ENCODE measurements at regions not wholly inside any gene's neighbourhood (a gene's known extent, or its start where the extent isn't known, plus 50 kb on each side); places are given as distances from the start of the nearest gene placed in this dataset.

DNA sequence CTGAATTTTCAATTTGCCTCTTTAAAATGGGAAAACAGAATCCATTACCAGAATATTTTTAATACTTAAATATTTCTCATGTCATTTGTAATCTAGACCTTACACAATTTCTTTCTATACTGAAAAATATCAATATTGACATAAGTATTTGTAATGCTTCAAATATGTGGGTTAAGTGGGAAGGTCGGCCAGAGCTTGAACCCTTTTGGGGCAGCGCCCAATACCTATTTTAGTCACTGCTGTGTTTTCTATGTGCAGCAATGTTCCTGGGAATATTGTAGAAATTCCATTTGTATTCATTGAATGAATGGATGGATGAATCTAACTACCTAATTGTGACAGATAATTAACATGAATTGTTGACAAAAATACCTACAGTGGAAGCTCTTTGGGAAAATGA, 459.7 kb upstream of the ZNF717 start:
- H3K4me1 ChIP-seq (replicated peaks; ENCODE audit: insufficient read depth), result no peaks in the 10 kb centered on the region
- H4K20me1 ChIP-seq (ENCODE audit: insufficient read depth), result no peaks in the 10 kb centered on the region
- H3K9me3 ChIP-seq (ENCODE audit: insufficient read depth, low read depth), result no peaks in the 10 kb centered on the region
- CTCF ChIA-PET, result no interaction called here
- TF ChIP-seq, protein P1, sequence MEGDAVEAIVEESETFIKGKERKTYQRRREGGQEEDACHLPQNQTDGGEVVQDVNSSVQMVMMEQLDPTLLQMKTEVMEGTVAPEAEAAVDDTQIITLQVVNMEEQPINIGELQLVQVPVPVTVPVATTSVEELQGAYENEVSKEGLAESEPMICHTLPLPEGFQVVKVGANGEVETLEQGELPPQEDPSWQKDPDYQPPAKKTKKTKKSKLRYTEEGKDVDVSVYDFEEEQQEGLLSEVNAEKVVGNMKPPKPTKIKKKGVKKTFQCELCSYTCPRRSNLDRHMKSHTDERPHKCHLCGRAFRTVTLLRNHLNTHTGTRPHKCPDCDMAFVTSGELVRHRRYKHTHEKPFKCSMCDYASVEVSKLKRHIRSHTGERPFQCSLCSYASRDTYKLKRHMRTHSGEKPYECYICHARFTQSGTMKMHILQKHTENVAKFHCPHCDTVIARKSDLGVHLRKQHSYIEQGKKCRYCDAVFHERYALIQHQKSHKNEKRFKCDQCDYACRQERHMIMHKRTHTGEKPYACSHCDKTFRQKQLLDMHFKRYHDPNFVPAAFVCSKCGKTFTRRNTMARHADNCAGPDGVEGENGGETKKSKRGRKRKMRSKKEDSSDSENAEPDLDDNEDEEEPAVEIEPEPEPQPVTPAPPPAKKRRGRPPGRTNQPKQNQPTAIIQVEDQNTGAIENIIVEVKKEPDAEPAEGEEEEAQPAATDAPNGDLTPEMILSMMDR (conservative IDR thresholded peaks at IDR 0.05), result no peak
- TF ChIP-seq EZH2 (IDR thresholded peaks at IDR 0.05; ENCODE audit: low read depth), result no peak
- H2AFZ ChIP-seq, result no peak overlapping the region
- no peaks in the 10 kb centered on the region for H3K9me2 ChIP-seq (ENCODE audit: insufficient read depth)
- H3K79me2 ChIP-seq (ENCODE audit: low read depth), result no peaks in the 10 kb centered on the region
- no peak overlapping the region for H3K27ac ChIP-seq
- H3K4me3 ChIP-seq, result no peak overlapping the region
- no TSS peak for BruUV-seq (replicated peaks)
- no peak overlapping the region for H3K4me2 ChIP-seq
- intact Hi-C loops (cut with micrococcal nuclease; ENCODE audit: unreplicated experiment), result no loop called here
- no peak for DNase-seq
- H3F3A ChIP-seq (ENCODE audit: insufficient read depth, low read depth), result no peaks in the 10 kb centered on the region
- H3K36me3 ChIP-seq (ENCODE audit: low read depth), result no peaks in the 10 kb centered on the region
- POLR2A ChIA-PET (ENCODE audit: unreplicated experiment), result no interaction called here
- H3K27me3 ChIP-seq (ENCODE audit: insufficient read depth, low read depth), result peaks cover 8% of the 10 kb centered on the region

DNA sequence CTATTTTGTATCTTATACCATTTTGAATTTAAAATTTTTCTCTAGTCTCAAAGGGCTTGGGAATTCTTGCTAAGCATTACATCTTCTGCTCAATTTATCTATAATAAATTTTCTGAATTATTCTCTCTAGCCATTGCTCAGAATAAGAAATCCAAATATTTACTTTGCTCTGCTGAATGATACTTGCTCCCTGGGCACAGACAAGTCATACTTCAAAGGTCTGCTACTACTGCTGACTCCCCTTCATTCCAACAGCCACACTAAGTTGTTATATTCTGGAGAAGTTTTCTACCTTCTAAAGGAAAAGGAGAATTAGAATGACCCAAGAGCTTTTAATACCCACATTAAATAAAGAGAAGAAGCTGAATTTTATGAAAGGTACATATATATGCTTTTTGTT, 460.3 kb upstream of the ZNF717 start:
- H4K20me1 ChIP-seq (ENCODE audit: insufficient read depth), result no peaks in the 10 kb centered on the region
- TF ChIP-seq EZH2 (IDR thresholded peaks at IDR 0.05; ENCODE audit: low read depth), result no peak
- TF ChIP-seq, protein P1 (conservative IDR thresholded peaks at IDR 0.05), result no peak
- ChIA-PET CTCF (no interaction called here), POLR2A (ENCODE audit: unreplicated experiment) (no interaction called here)
- peaks cover 8% of the 10 kb centered on the region for H3K27me3 ChIP-seq (ENCODE audit: insufficient read depth, low read depth)
- intact Hi-C loops (cut with micrococcal nuclease; ENCODE audit: unreplicated experiment), result no loop called here
- H3K9me2 ChIP-seq (ENCODE audit: insufficient read depth), result no peaks in the 10 kb centered on the region
- BruUV-seq (replicated peaks), result no TSS peak
- H3K4me2 ChIP-seq, result no peak overlapping the region
- no peaks in the 10 kb centered on the region for H3K36me3 ChIP-seq (ENCODE audit: low read depth)
- no peak for DNase-seq
- H3K4me3 ChIP-seq, result no peak overlapping the region
- no peaks in the 10 kb centered on the region for H3K79me2 ChIP-seq (ENCODE audit: low read depth)
- H3F3A ChIP-seq (ENCODE audit: insufficient read depth, low read depth), result no peaks in the 10 kb centered on the region
- no peak overlapping the region for H3K27ac ChIP-seq
- no peak overlapping the region for H2AFZ ChIP-seq
- no peaks in the 10 kb centered on the region for H3K9me3 ChIP-seq (ENCODE audit: insufficient read depth, low read depth)
- no peaks in the 10 kb centered on the region for H3K4me1 ChIP-seq (replicated peaks; ENCODE audit: insufficient read depth)

DNA sequence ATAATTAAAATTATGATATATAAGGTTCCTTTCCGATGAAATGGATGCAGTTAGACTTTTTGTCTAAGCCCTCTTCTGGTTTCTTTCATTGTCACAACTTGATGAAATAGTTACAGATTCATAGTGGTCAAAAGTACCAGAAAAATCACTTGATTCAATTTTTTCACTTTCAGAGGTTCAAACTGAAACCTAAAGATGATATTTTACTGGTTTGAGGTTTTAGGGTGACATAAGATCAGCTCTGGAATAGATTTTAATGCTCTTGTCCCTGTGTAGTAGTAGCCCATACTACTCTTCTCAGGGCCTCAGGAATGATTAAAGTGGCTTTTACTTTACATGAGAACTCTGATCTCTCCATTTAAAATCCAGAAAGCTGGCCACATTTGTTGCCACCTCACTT, 479.1 kb upstream of the ZNF717 start:
- Histone ChIP-seq H3K27me3 (ENCODE audit: insufficient read depth, low read depth) (no peaks in the 10 kb centered on the region), H3K27ac (no peak overlapping the region), H3K79me2 (ENCODE audit: low read depth) (no peaks in the 10 kb centered on the region), H3K9me2 (ENCODE audit: insufficient read depth) (no peaks in the 10 kb centered on the region), H3F3A (ENCODE audit: insufficient read depth, low read depth) (no peaks in the 10 kb centered on the region), H3K36me3 (ENCODE audit: low read depth) (no peaks in the 10 kb centered on the region), H4K20me1 (ENCODE audit: insufficient read depth) (no peaks in the 10 kb centered on the region), H3K9me3 (ENCODE audit: insufficient read depth, low read depth) (no peaks in the 10 kb centered on the region), H3K4me1 (replicated peaks; ENCODE audit: insufficient read depth) (no peaks in the 10 kb centered on the region), H2AFZ (no peak overlapping the region), H3K4me2 (no peak overlapping the region), H3K4me3 (no peak overlapping the region)
- no TSS peak for BruUV-seq (replicated peaks)
- POLR2A ChIA-PET (ENCODE audit: unreplicated experiment), result no interaction called here
- intact Hi-C loops (cut with micrococcal nuclease; ENCODE audit: unreplicated experiment), result no loop called here
- CTCF ChIA-PET, result no interaction called here
- no peak for DNase-seq
- TF ChIP-seq EZH2 (IDR thresholded peaks at IDR 0.05; ENCODE audit: low read depth), result no peak
- TF ChIP-seq, protein P1 (conservative IDR thresholded peaks at IDR 0.05), result no peak

Data from PC-9 (cell line).